GM10266 (cell line): ENCODE measurements at regions not wholly inside any gene's neighbourhood (a gene's known extent, or its start where the extent isn't known, plus 50 kb on each side); places are given as distances from the start of the nearest gene placed in this dataset.

Experiments used
- DNase-seq: peaks from one replicate; pipeline ENCODE4 v3.0.0; 2012; ENCODE audit errors: extremely low spot score
- TF ChIP-seq, protein P1 (sequence below): IDR thresholded peaks from 2 replicates; pipeline ENCODE4 v1.5.1; 2012; ENCODE audit warnings: mild to moderate bottlenecking, low read depth; ENCODE audit not compliant: control insufficient read depth, insufficient read depth; ENCODE audit errors: missing control alignments

DNA sequence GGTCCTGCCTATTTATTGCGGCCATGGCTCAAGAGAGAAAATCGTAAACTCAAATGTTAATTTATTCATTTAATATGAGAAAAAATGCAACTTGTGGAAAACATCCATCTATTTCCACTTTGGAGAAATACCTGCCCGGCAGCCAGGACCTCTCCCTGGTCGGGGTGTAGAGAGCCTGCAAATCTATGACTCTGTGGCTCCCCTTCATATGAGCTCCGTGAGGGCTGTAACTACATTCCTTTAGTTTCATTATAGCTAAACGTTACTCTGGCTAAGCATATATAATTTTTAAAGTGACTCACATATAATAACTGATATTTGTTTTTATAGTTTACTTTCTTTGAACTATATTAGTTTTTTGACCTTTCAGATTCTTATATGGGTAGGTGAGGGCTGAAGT lies 857.8 kb upstream of the FAT3 start:
- no peak for DNase-seq
- TF ChIP-seq, protein P1, sequence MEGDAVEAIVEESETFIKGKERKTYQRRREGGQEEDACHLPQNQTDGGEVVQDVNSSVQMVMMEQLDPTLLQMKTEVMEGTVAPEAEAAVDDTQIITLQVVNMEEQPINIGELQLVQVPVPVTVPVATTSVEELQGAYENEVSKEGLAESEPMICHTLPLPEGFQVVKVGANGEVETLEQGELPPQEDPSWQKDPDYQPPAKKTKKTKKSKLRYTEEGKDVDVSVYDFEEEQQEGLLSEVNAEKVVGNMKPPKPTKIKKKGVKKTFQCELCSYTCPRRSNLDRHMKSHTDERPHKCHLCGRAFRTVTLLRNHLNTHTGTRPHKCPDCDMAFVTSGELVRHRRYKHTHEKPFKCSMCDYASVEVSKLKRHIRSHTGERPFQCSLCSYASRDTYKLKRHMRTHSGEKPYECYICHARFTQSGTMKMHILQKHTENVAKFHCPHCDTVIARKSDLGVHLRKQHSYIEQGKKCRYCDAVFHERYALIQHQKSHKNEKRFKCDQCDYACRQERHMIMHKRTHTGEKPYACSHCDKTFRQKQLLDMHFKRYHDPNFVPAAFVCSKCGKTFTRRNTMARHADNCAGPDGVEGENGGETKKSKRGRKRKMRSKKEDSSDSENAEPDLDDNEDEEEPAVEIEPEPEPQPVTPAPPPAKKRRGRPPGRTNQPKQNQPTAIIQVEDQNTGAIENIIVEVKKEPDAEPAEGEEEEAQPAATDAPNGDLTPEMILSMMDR, result no peak

DNA sequence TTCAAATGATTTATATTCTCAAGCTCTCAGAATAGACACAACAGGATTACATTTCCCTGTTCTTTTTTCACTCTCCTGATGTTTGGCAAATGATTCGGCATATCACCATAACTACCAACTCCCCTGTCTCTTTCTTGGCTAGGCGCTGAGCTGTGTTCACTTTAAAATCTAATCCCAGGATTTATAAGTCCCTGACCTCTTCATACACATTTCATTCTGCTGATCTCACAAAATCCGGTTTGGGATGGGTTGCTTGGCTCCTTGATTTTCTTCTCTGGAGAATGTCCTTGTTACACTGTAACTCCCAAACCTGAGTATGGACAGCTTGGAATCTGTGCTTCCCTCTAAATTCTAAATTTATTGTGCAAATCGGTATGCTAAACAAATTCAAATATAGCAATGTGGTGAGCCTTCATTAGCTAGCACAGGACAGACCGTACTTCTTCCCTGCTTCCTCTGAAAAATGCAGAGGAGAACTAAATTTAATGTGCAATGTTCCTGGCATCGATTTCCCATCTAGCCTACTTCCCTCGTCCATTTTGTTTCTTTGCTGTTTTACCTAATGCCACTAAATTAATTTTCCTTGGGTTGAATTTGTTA lies 858.5 kb upstream of the FAT3 start:
- TF ChIP-seq, protein P1, result no peak
- DNase-seq, result no peak

GRCh38 chr11:91350931-91351330 lies 873.7 kb upstream of the FAT3 start:
- TF ChIP-seq, protein P1, result no peak
- DNase-seq, result no peak

DNA sequence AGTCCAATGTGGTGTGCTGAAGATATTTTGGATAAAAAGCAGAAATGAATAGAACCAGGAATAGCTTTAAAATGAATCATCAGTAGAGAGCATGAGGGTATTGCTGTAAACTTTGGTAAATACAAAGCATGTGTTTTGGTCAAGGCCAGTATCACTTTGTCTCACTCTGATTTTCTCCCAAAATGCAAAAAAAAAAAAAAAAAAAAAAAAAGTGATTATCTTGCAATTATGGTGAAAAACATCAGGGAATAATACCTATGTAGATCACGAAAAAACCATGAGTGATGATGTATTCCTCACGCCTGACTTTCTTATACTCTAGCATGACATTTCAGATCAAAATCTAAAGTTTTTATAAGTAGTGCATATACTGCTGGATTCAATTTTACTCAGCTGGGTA lies 897.9 kb upstream of the FAT3 start:
- TF ChIP-seq, protein P1, result no peak
- no peak for DNase-seq

DNA sequence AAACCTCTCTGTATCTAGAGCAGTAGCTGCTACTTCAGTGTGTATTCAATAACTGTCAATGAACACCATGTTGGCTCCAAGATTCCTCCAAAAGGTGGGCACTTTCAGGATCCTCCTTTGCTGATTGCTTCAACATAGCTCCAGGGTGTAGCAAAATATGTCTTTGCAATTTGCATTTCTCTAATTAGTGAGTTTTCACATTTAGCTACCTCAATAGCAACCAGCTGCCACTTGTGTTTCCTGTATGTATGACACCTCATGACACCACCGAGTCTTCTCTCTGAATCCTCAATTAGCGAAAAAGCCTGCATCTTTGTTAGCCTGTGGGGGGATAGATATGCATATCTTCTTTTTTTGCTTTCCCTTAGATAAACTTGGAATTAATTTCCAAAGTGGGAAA lies 898.3 kb upstream of the FAT3 start:
- no peak for DNase-seq
- TF ChIP-seq, protein P1, result no peak

- DNase-seq, result no peak
- TF ChIP-seq, protein P1, result no peak
Measured at GRCh38 chr11:91314521-91314920, 910.1 kb upstream of the FAT3 start.

DNA sequence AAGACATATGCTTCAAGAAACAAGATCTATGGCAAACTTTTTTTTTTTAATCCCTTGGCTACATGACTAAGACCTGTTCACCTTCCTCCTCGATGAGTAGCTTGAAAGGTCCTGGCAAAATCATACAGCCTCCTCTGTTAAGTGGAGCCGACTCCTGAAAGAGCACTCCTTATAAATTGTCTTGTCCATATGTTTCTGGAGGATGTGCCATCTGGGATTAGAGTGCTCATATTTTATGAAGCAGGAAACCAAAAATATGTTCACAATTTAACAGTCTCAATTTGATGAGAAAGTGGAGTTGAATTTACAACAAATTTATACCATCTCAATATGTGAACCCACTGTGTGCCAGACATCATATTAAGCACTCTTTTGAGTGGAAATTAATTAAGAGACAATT lies 912.1 kb upstream of the FAT3 start:
- TF ChIP-seq, protein P1, result no peak
- DNase-seq, result no peak
